PC-3 (cell line): ENCODE measurements at regions not wholly inside any gene's neighbourhood (a gene's known extent, or its start where the extent isn't known, plus 50 kb on each side); places are given as distances from the start of the nearest gene placed in this dataset.

Source experiments
- ATAC-seq: fragments of 200-7000 bp; cut with Tn5 transposase; 2 replicates; pipeline ENCODE4 v1.9.1; 2020; ENCODE audit warnings: mild to moderate bottlenecking, moderate library complexity
- BruUV-seq: library from RNA; stranded (reverse); fragments of 400-500 nt; replicated peaks from 2 replicates; lab custom pipeline; 2021; lab: Mats Ljungman, UMichigan
- CTCF ChIA-PET: fragments of 300-600 bp; sonication (Branson Sonifier 250); formaldehyde crosslinking; loops from one replicate; lab custom pipeline; 2022; ENCODE audit warnings: antibody characterized with exemption; lab: Charles Lee
- POLR2A ChIA-PET: fragments of 300-600 bp; sonication (Branson Sonifier 250); formaldehyde crosslinking; loops from one replicate; lab custom pipeline; 2022; ENCODE audit warnings: antibody characterized with exemption; ENCODE audit not compliant: unreplicated experiment; lab: Charles Lee
- DNase-seq: peaks from one replicate; pipeline ENCODE4 v3.0.0-alpha.2; 2015
- H2AFZ ChIP-seq: fragments of 300-600 bp; sonication (generic); 2 replicates; pipeline ENCODE4 v1.6.0; 2016; ENCODE audit warnings: antibody characterized with exemption, low read length
- H3F3A ChIP-seq: fragments of 300-600 bp; sonication (generic); one replicate; pipeline ENCODE4 v1.6.0; 2017; ENCODE audit warnings: antibody characterized with exemption, low read length, control low read depth, mild to moderate bottlenecking; ENCODE audit not compliant: unreplicated experiment
- H3K27ac ChIP-seq: fragments of 300-600 bp; sonication (generic); 2 replicates; pipeline ENCODE4 v1.5.1; 2016; ENCODE audit warnings: mild to moderate bottlenecking, low read length
- H3K27me3 ChIP-seq: fragments of 300-600 bp; sonication (generic); 2 replicates; pipeline ENCODE4 v1.6.1; 2016; ENCODE audit warnings: low read length, mixed read lengths
- H3K36me3 ChIP-seq: fragments of 300-600 bp; sonication (generic); 2 replicates; pipeline ENCODE4 v1.6.1; 2016; ENCODE audit warnings: low read depth, mixed run types, low read length, mixed read lengths
- H3K4me1 ChIP-seq: fragments of 300-600 bp; sonication (generic); 2 replicates; pipeline ENCODE4 v1.5.1; 2016; ENCODE audit warnings: low read length; ENCODE audit not compliant: insufficient read depth
- H3K4me2 ChIP-seq: fragments of 300-600 bp; sonication (generic); 2 replicates; pipeline ENCODE4 v1.6.0; 2016; ENCODE audit warnings: low read length
- H3K4me3 ChIP-seq: fragments of 300-600 bp; sonication (generic); 2 replicates; pipeline ENCODE4 v1.5.1; 2016; ENCODE audit warnings: mild to moderate bottlenecking, low read length, mixed read lengths
- H3K79me2 ChIP-seq: fragments of 300-600 bp; sonication (generic); 2 replicates; pipeline ENCODE4 v1.6.1; 2017; ENCODE audit warnings: low read length, mixed read lengths
- H3K9ac ChIP-seq: fragments of 300-600 bp; sonication (generic); 2 replicates; pipeline ENCODE4 v1.6.0; 2016; ENCODE audit warnings: mild to moderate bottlenecking, low read length
- H3K9me2 ChIP-seq: fragments of 300-600 bp; sonication (generic); replicated peaks from 2 replicates; pipeline ENCODE4 v1.6.1; 2016; ENCODE audit warnings: mixed run types, low read length, mixed read lengths
- H3K9me3 ChIP-seq: fragments of 300-600 bp; sonication (generic); 2 replicates; pipeline ENCODE4 v1.6.1; 2016; ENCODE audit warnings: low read length, mixed read lengths
- H4K20me1 ChIP-seq: fragments of 300-600 bp; sonication (generic); 2 replicates; pipeline ENCODE4 v1.6.1; 2016; ENCODE audit warnings: low read length, mixed read lengths
- CTCF ChIP-seq: fragments of 300-600 bp; sonication (generic); conservative IDR thresholded peaks from 2 replicates; pipeline ENCODE4 v1.5.1; 2017; ENCODE audit warnings: antibody characterized with exemption, low read depth, mild to moderate bottlenecking, low read length
- EZH2 ChIP-seq: fragments of 300-600 bp; sonication (generic); IDR thresholded peaks from one replicate; pipeline ENCODE4 v1.6.1; 2017; ENCODE audit warnings: antibody characterized with exemption, mild to moderate bottlenecking, low read length; ENCODE audit not compliant: unreplicated experiment
- EZH2phosphoT487 ChIP-seq: fragments of 300-600 bp; sonication (generic); IDR thresholded peaks from 2 replicates; pipeline ENCODE4 v1.6.1; 2018; ENCODE audit warnings: mild to moderate bottlenecking, antibody characterized with exemption, low read length, borderline replicate concordance
- intact Hi-C: fragments of 100-400 bp; cut with micrococcal nuclease; formaldehyde crosslinking; loops from 2 replicates; pipeline ENCODE4 v1.9.0; 2023

DNA sequence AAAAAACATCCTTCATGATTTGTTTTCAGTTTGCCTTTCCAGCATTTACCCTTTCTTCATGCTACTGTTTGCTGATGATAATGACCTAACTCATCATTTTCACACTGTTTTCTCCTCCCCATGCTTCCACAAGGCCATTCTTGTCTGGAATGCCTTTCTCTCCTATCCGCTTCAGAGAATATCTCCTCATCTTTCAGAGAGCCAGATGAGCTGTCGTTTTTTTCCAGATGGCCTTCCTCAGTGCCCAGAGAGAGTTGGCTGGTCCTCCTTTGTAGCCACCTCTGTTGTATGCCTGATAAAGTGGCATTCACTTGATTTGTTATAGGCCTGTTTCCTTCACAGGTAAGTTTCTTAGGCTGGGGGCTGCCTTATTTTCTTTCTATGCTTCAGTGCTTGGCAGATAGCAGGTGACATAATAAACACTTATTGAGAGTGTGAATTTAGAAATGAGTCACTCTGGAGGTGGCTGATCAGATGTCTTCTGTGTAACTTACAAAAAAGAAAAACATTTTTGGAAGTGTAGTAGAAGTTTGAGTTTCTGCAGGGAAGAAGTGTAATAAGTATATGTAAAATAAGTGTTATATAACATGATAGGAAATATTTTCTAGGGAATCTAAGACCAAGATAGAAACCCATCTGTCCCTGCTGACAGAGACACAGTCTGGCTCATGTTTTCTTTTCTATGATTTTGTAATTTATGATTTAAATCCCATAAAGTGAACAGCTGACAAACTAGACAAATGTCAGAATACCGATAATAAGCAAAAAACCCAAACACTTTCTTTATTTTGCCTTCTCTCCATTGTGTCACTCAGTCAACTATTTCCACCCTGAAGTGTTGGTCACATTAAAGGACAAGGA, 174.5 kb downstream of the DACT1 start:
- Histone ChIP-seq H4K20me1 (no peaks in the 10 kb centered on the region), H3K27me3 (peaks cover 51% of the 10 kb centered on the region), H3F3A (no peaks in the 10 kb centered on the region), H3K9ac (no peak overlapping the region), H3K27ac (no peak overlapping the region), H3K79me2 (no peaks in the 10 kb centered on the region), H3K4me1 (peaks cover 7% of the 10 kb centered on the region), H3K9me2 (no peaks in the 10 kb centered on the region), H3K4me3 (no peak overlapping the region), H2AFZ (no peak overlapping the region), H3K36me3 (no peaks in the 10 kb centered on the region), H3K4me2 (no peak overlapping the region), H3K9me3 (no peaks in the 10 kb centered on the region)
- BruUV-seq = no TSS peak
- TF ChIP-seq CTCF = no peak
- TF ChIP-seq EZH2phosphoT487 = no peak
- no peak for TF ChIP-seq EZH2
- ATAC-seq = no peak
- intact Hi-C loops = no loop called here
- no peak for DNase-seq
- ChIA-PET CTCF (interaction anchor here (0.6 kb wide), 1 partner anchor 15 kb away, joined by 3 read pairs; no protein-coding TSS in a partner anchor), POLR2A (no interaction called here)

- no peak for TF ChIP-seq EZH2
- TF ChIP-seq EZH2phosphoT487 = no peak
- TF ChIP-seq CTCF = no peak
- no peak for DNase-seq
- intact Hi-C loops = no loop called here
Observed at GRCh38 chr14:58813745-58814144, 176.0 kb downstream of the DACT1 start.

GRCh38 chr14:58814466-58814865, 176.7 kb downstream of the DACT1 start:
- no peaks in the 10 kb centered on the region for H3K79me2 ChIP-seq
- peaks cover 68% of the 10 kb centered on the region for H3K27me3 ChIP-seq
- TF ChIP-seq CTCF = no peak
- TF ChIP-seq EZH2phosphoT487 = no peak
- no peak for TF ChIP-seq EZH2
- H3K36me3 ChIP-seq = no peaks in the 10 kb centered on the region
- no peak for DNase-seq
- H3K4me1 ChIP-seq = no peaks in the 10 kb centered on the region
- ChIA-PET POLR2A (no interaction called here), CTCF (interaction anchor here (0.6 kb wide), 1 partner anchor 34 kb away, joined by 3 read pairs; no protein-coding TSS in a partner anchor)
- BruUV-seq = no TSS peak
- H3K9me3 ChIP-seq = no peaks in the 10 kb centered on the region
- H2AFZ ChIP-seq = no peak overlapping the region
- H3K27ac ChIP-seq = no peak overlapping the region
- no peak for ATAC-seq
- no peaks in the 10 kb centered on the region for H3F3A ChIP-seq
- H3K4me3 ChIP-seq = no peak overlapping the region
- intact Hi-C loops = no loop called here
- no peaks in the 10 kb centered on the region for H4K20me1 ChIP-seq
- H3K9me2 ChIP-seq = no peaks in the 10 kb centered on the region
- no peak overlapping the region for H3K4me2 ChIP-seq
- no peak overlapping the region for H3K9ac ChIP-seq

More at GRCh38 chr14:58813745-58814144, 176.0 kb downstream of the DACT1 start:
- Histone ChIP-seq H3F3A (no peaks in the 10 kb centered on the region), H3K27ac (no peak overlapping the region), H3K4me3 (no peak overlapping the region), H3K36me3 (no peaks in the 10 kb centered on the region), H3K27me3 (peaks cover 66% of the 10 kb centered on the region), H4K20me1 (no peaks in the 10 kb centered on the region), H2AFZ (no peak overlapping the region), H3K4me2 (no peak overlapping the region), H3K79me2 (no peaks in the 10 kb centered on the region), H3K4me1 (peaks cover 3% of the 10 kb centered on the region), H3K9ac (no peak overlapping the region), H3K9me3 (no peaks in the 10 kb centered on the region), H3K9me2 (no peaks in the 10 kb centered on the region)
- CTCF ChIA-PET = interaction anchor here (0.6 kb wide), 1 partner anchor 35 kb away, joined by 3 read pairs; no protein-coding TSS in a partner anchor
- POLR2A ChIA-PET = no interaction called here
- ATAC-seq = no peak
- no TSS peak for BruUV-seq
